Naive B cell (primary cell): ENCODE measurements at regions not wholly inside any gene's neighbourhood (a gene's known extent, or its start where the extent isn't known, plus 50 kb on each side); places are given as distances from the start of the nearest gene placed in this dataset.
"Not testable (repeated sequence)": the region's sequence is repeated elsewhere in the genome, so short reads cannot be mapped to it uniquely, and the experiment has no call there.

Source experiments
- ATAC-seq, 2 donors: fragments of 150-1000 bp; cut with Tn5 transposase; 2 replicates each; pipeline ENCODE4 v1.10.0; 2021; ENCODE audit warnings: low read depth in 2 of 2, mild to moderate bottlenecking in 2 of 2, moderate library complexity in 2 of 2
- DNase-seq: peaks from one replicate; pipeline ENCODE4 v3.0.0; 2022
- H3K27ac Mint-ChIP-seq, 6 donors: one replicate each; pipeline ENCODE4 v1.8.0; 2020 to 2022; ENCODE audit warnings: mild to moderate bottlenecking in 6 of 6, mixed read lengths in 6 of 6, moderate library complexity in 5 of 6, inconsistent platforms in 2 of 6
- H3K27me3 Mint-ChIP-seq, 3 donors: one replicate each; pipeline ENCODE4 v1.8.0; 2021 to 2022; ENCODE audit warnings: mixed read lengths in 3 of 3, mild to moderate bottlenecking in 1 of 3
- H3K36me3 Mint-ChIP-seq, 2 donors: one replicate each; pipeline ENCODE4 v1.8.0; 2020 to 2022; ENCODE audit warnings: mixed read lengths in 2 of 2, inconsistent platforms in 1 of 2, mild to moderate bottlenecking in 1 of 2
- H3K4me1 Mint-ChIP-seq, 3 donors: one replicate each; pipeline ENCODE4 v1.8.0; 2020 to 2022; ENCODE audit warnings: mixed read lengths in 3 of 3, inconsistent platforms in 1 of 3, mild to moderate bottlenecking in 1 of 3, moderate library complexity in 1 of 3
- H3K4me3 Mint-ChIP-seq, 8 donors: one replicate each; pipeline ENCODE4 v1.8.0; 2020 to 2022; ENCODE audit warnings: mild to moderate bottlenecking in 8 of 8, mixed read lengths in 8 of 8, moderate library complexity in 8 of 8, inconsistent platforms in 2 of 8
- H3K9me3 Mint-ChIP-seq, 7 donors: one replicate each; pipeline ENCODE4 v1.8.0; 2020 to 2022; ENCODE audit warnings: mixed read lengths in 7 of 7, mild to moderate bottlenecking in 5 of 7, inconsistent platforms in 2 of 7, moderate library complexity in 1 of 7

DNA sequence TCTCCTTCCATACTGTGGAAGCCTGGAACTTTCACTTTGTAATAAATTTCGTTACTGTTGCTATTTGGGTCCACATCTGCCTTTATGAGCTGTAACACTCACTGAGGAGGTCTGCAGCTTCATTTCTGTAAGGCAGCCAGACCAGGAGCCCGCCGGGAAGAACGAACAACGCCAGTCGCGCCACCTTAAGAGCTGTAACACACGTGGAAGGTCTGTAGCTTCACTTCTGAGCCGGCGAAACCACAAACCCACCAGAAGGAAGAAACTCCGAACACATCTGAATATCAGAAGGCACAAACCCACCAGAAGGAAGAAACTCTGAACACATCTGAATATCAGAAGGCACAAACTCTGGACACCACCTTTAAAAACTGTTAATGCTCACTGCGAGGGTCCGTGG is 589.9 kb upstream of the SLC35B3 start:
- Mint-ChIP-seq H3K27me3 (no peaks in the 10 kb centered on the region), H3K36me3 (no peaks in the 10 kb centered on the region), H3K4me3 (no peak overlapping the region), H3K9me3 (peaks cover 0 to 10% (median 4%) of the 10 kb centered on the region in 7 donors), H3K4me1 (peaks cover 0 to 4% (median 0%) of the 10 kb centered on the region in 3 donors), H3K27ac (no peak overlapping the region)
- no peak for ATAC-seq
- no peak for DNase-seq

GRCh38 chr6:9024246-9024645 is 588.9 kb upstream of the SLC35B3 start:
- not testable (repeated sequence) for H3K27ac Mint-ChIP-seq, H3K4me1 Mint-ChIP-seq, H3K4me3 Mint-ChIP-seq, H3K27me3 Mint-ChIP-seq, H3K9me3 Mint-ChIP-seq, DNase-seq, ATAC-seq, H3K36me3 Mint-ChIP-seq

DNA sequence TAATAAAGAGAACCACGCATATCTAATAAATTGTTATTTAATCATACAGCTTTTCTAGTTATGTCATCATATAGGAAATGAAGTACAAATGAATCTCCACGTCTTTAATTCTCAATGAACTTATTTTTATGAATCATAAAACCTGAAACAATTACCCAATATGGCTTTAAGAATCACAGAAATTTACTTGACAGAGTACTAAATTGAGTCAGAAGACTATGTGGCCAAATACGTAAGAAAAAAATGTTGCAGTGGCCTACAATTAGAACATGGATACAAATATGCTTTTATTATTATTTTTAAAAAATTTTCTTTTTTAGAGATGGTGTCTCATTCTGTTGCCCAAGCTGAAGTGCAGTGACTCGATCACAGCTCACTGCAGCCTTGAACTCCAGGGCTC is 584.7 kb upstream of the SLC35B3 start:
- Mint-ChIP-seq H3K36me3 (no peaks in the 10 kb centered on the region), H3K4me1 (peaks cover 0 to under 1% (median 0%) of the 10 kb centered on the region in 3 donors), H3K27me3 (no peaks in the 10 kb centered on the region), H3K27ac (no peak overlapping the region), H3K4me3 (no peak overlapping the region), H3K9me3 (peaks cover 0 to 4% (median 0%) of the 10 kb centered on the region in 7 donors)
- ATAC-seq (no peak), DNase-seq (no peak)

DNA sequence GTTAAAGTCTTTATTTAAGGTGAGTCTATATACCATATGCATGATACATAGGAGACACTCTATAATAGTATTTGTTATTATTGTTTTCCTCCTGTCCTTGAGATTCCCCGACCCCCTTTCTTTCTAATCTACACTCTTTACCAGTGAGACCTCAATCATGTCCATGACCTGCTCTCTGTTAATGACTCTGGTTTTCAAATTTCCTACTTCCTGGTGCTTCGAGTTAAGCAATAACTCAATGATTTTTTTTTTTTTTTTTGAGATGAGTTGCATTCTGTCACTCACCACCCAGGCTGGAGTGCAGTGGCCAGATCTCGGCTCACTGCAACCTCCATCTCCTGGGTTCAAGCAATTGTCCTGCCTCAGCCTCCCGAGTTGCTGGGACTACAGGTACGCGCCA is 574.6 kb upstream of the SLC35B3 start:
- Mint-ChIP-seq H3K9me3 (peaks cover 0 to 9% (median 4%) of the 10 kb centered on the region in 7 donors), H3K4me3 (no peak overlapping the region), H3K27ac (no peak overlapping the region), H3K4me1 (no peaks in the 10 kb centered on the region), H3K36me3 (no peaks in the 10 kb centered on the region), H3K27me3 (peaks cover 0 to 5% (median 0%) of the 10 kb centered on the region in 3 donors)
- DNase-seq (no peak), ATAC-seq (no peak)

GRCh38 chr6:9007027-9007426 is 571.7 kb upstream of the SLC35B3 start:
- Mint-ChIP-seq H3K9me3 (peaks cover 0 to 16% (median 4%) of the 10 kb centered on the region in 7 donors), H3K27ac (no peak overlapping the region), H3K36me3 (no peaks in the 10 kb centered on the region), H3K4me3 (no peak overlapping the region), H3K27me3 (peaks cover 0 to 5% (median 0%) of the 10 kb centered on the region in 3 donors), H3K4me1 (no peaks in the 10 kb centered on the region)
- DNase-seq, result no peak
- ATAC-seq, result no peak

DNA sequence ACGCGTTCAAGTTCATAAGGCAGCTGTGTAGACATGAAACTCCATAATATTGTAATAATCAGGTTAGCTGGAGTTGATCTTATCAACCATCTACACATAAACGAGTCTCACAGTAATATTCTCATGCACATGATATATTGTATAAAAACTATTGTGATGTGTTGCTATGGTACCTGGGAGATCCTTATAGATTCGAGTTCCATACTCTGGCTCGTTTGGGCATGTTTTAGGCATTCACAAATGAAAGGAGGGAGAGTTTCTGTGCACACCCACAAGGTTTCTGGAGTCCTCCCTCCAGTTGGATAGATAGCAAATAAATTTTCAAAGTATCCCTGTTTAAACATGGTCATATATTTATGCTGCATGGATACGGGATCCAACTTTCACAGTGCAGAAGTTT is 567.5 kb upstream of the SLC35B3 start:
- no peak for ATAC-seq
- no peak overlapping the region for H3K4me3 Mint-ChIP-seq
- no peaks in the 10 kb centered on the region for H3K4me1 Mint-ChIP-seq
- no peak for DNase-seq
- no peak overlapping the region for H3K27ac Mint-ChIP-seq
- H3K27me3 Mint-ChIP-seq, result peaks cover 0 to 6% (median 0%) of the 10 kb centered on the region in 3 donors
- H3K9me3 Mint-ChIP-seq, result peaks cover 0 to 13% (median 5%) of the 10 kb centered on the region in 7 donors
- no peaks in the 10 kb centered on the region for H3K36me3 Mint-ChIP-seq

DNA sequence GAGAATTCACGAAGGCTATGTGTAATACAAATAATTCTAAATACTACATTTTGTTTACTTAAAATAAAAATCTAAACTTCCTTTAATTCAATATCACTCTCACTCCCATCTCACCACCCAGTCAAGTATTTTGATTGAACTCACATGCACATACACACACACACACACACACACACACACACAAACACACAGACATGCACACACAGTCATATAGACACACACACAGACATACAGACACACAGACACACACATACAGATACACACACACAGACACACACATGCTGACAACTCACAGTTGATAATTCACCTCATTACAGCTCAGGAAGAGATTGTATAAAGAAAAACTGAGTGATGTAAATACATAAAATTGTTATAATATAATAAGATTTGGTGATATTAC is 559.8 kb upstream of the SLC35B3 start:
- no peak overlapping the region for H3K4me3 Mint-ChIP-seq
- H3K4me1 Mint-ChIP-seq, result no peaks in the 10 kb centered on the region
- H3K27ac Mint-ChIP-seq, result no peak overlapping the region
- peaks cover 0 to 9% (median 0%) of the 10 kb centered on the region in 7 donors for H3K9me3 Mint-ChIP-seq
- ATAC-seq (no peak), DNase-seq (no peak)
- H3K27me3 Mint-ChIP-seq, result peaks cover 0 to 6% (median 0%) of the 10 kb centered on the region in 3 donors
- no peaks in the 10 kb centered on the region for H3K36me3 Mint-ChIP-seq

DNA sequence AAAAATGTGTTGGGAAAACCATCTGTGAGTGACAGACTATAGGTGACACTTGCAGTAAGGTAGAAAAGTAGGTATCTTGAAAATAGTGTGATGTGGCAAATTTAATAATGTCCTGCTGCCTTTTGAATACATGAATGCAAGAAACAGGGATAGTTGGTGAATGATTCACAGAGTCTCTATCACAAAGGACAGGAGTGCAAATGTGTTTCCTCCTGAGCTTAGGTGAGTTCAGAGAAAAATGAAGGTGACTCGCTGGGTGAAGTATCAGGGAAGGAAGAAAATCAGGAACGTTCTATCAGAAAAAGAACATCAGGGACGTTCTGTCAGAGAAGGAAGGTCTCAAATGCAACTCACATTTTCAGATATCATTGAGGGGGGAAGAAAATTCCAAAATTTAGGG is 557.8 kb upstream of the SLC35B3 start:
- Mint-ChIP-seq H3K27me3 (peaks cover 0 to 6% (median 0%) of the 10 kb centered on the region in 3 donors), H3K4me3 (no peak overlapping the region), H3K4me1 (no peaks in the 10 kb centered on the region), H3K36me3 (no peaks in the 10 kb centered on the region), H3K27ac (no peak overlapping the region), H3K9me3 (peaks cover 0 to 9% (median 0%) of the 10 kb centered on the region in 7 donors)
- no peak for DNase-seq
- no peak for ATAC-seq

GRCh38 chr6:8991844-8992243 is 556.5 kb upstream of the SLC35B3 start:
- Mint-ChIP-seq H3K27me3 (peaks cover 0 to 11% (median 5%) of the 10 kb centered on the region in 3 donors), H3K36me3 (no peaks in the 10 kb centered on the region)
- no peak for ATAC-seq

GRCh38 chr6:8990075-8990474 is 554.7 kb upstream of the SLC35B3 start:
- Mint-ChIP-seq H3K27ac (no peak overlapping the region), H3K4me1 (no peaks in the 10 kb centered on the region), H3K27me3 (peaks cover 6 to 12% (median 10%) of the 10 kb centered on the region in 3 donors), H3K4me3 (no peak overlapping the region), H3K9me3 (peaks cover 0 to 2% (median 0%) of the 10 kb centered on the region in 7 donors), H3K36me3 (no peaks in the 10 kb centered on the region)
- DNase-seq (no peak), ATAC-seq (no peak)

More at GRCh38 chr6:8991844-8992243, 556.5 kb upstream of the SLC35B3 start:
- no peak overlapping the region for H3K27ac Mint-ChIP-seq
- H3K4me1 Mint-ChIP-seq, result no peaks in the 10 kb centered on the region
- H3K4me3 Mint-ChIP-seq, result no peak overlapping the region
- H3K9me3 Mint-ChIP-seq, result peaks cover 0 to 5% (median 0%) of the 10 kb centered on the region in 7 donors
- DNase-seq, result no peak

GRCh38 chr6:8983202-8983688 is 547.9 kb upstream of the SLC35B3 start:
- ATAC-seq (peak in 1 of 2 donors; percentile 60), DNase-seq (peak; percentile 18)
- Mint-ChIP-seq H3K9me3 (peaks cover 0 to 4% (median 0%) of the 10 kb centered on the region in 7 donors), H3K27ac (no peak overlapping the region), H3K4me1 (peaks cover 0 to 3% (median 0%) of the 10 kb centered on the region in 3 donors), H3K36me3 (no peaks in the 10 kb centered on the region), H3K4me3 (no peak overlapping the region), H3K27me3 (peaks cover 21 to 26% (median 26%) of the 10 kb centered on the region in 3 donors)

GRCh38 chr6:8982668-8983067 is 547.3 kb upstream of the SLC35B3 start:
- Mint-ChIP-seq H3K4me1 (peaks cover 0 to 3% (median 0%) of the 10 kb centered on the region in 3 donors), H3K4me3 (no peak overlapping the region), H3K27ac (no peak overlapping the region), H3K36me3 (no peaks in the 10 kb centered on the region), H3K27me3 (peaks cover 21 to 24% (median 23%) of the 10 kb centered on the region in 3 donors), H3K9me3 (peaks cover 0 to 6% (median 0%) of the 10 kb centered on the region in 7 donors)
- DNase-seq (no peak), ATAC-seq (no peak)

GRCh38 chr6:8973395-8973794 is 538.0 kb upstream of the SLC35B3 start:
- no peak for ATAC-seq
- peaks cover 0 to 8% (median 5%) of the 10 kb centered on the region in 3 donors for H3K27me3 Mint-ChIP-seq

GRCh38 chr6:8969747-8970146 is 534.4 kb upstream of the SLC35B3 start:
- no peaks in the 10 kb centered on the region for H3K36me3 Mint-ChIP-seq
- H3K4me1 Mint-ChIP-seq, result no peaks in the 10 kb centered on the region
- no peak for DNase-seq
- H3K4me3 Mint-ChIP-seq, result no peak overlapping the region
- peak overlapping the region in 1 of 6 donors; percentile 45 for H3K27ac Mint-ChIP-seq
- peaks cover 7 to 29% (median 17%) of the 10 kb centered on the region in 7 donors for H3K9me3 Mint-ChIP-seq
- peaks cover 0 to 4% (median 4%) of the 10 kb centered on the region in 3 donors for H3K27me3 Mint-ChIP-seq
- ATAC-seq, result no peak

More at GRCh38 chr6:8973395-8973794, 538.0 kb upstream of the SLC35B3 start:
- H3K9me3 Mint-ChIP-seq, result peaks cover 7 to 22% (median 14%) of the 10 kb centered on the region in 7 donors
- no peaks in the 10 kb centered on the region for H3K4me1 Mint-ChIP-seq
- no peak overlapping the region for H3K4me3 Mint-ChIP-seq
- H3K36me3 Mint-ChIP-seq, result no peaks in the 10 kb centered on the region
- no peak overlapping the region for H3K27ac Mint-ChIP-seq
- DNase-seq, result no peak
